22Rv1 (cell line): ENCODE measurements at regions not wholly inside any gene's neighbourhood (a gene's known extent, or its start where the extent isn't known, plus 50 kb on each side); places are given as distances from the start of the nearest gene placed in this dataset.
A peak's percentile ranks its signal among the peaks of the same experiment; 100 is the strongest.

Experiments used
- H3K27ac ChIP-seq: fragments of 450-650 bp; 2 replicates; pipeline ENCODE4 v1.5.1; 2017
- CTCF ChIP-seq: fragments of 450-650 bp; IDR thresholded peaks from 2 replicates; pipeline ENCODE4 v1.5.1; 2017; ENCODE audit warnings: mild to moderate bottlenecking
- ZFX ChIP-seq: fragments of 450-650 bp; IDR thresholded peaks from 2 replicates; pipeline ENCODE4 v1.6.1; 2017; ENCODE audit warnings: antibody characterized with exemption, borderline replicate concordance

GRCh38 chr20:6974838-6975237, 207.4 kb downstream of the BMP2 start:
- no peak overlapping the region for H3K27ac ChIP-seq
- no peak for TF ChIP-seq CTCF
- TF ChIP-seq ZFX = no peak

DNA sequence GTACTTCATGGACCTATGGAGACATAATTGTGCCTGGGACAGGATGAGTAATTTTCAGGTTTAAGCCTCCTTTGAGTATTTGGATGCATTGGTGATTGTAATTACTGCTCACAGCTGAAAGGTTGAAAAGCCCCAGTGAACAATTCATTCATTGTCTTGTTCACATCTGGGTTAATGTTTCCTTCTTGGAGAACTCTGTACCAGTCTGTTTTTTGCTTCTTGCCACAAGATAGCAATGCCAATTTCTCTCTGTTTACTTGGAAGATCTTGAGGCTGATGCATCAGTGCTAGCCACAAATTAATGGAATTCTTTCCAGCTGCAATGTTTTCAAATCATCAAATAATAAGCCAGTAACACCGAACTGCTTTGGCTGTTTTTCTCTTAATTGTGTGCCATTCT, 207.8 kb downstream of the BMP2 start:
- no peak overlapping the region for H3K27ac ChIP-seq
- TF ChIP-seq CTCF = no peak
- TF ChIP-seq ZFX = no peak

DNA sequence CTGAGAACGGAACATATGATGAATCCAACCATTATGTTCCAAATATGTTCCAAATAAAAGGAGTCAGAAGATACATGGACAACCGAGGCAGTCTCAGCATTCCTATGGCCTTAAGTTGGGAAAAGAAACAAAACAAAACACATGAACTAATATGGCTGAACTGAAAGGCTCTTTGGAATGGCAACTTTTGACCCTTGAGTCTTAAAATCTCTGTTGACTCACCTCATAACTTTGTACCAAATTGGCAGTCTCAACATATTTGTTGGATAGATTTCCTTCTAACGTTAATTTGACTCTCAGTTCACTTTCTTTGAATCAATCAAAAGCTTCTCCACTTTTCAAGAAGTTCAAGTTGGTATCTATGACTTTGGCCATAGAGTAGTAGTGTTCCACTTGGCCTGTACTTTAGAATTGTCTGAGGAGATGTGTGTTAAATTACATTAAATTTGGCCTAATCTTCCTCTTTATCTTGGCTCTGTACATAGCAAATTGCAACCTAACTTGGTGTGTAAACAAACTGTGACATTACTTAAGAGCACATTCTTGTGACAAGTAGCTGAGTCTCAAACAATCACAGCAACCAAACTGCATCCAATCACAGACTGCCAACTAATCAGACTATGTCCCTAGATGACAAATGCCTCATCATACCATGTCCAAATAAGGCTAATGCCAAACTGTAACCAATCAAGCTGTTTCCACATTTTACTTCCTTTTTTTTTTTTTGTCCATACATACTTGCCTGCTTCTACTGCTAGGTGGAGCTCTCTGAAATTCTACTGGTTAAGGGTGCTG, 208.8 kb downstream of the BMP2 start:
- TF ChIP-seq CTCF = 0 out of 2 replicates have a peak, but pooled peaks have one; percentile 7
- no peak for TF ChIP-seq ZFX
- H3K27ac ChIP-seq = peak overlapping the region; percentile 27; the same call in 1 of the 2 replicates

DNA sequence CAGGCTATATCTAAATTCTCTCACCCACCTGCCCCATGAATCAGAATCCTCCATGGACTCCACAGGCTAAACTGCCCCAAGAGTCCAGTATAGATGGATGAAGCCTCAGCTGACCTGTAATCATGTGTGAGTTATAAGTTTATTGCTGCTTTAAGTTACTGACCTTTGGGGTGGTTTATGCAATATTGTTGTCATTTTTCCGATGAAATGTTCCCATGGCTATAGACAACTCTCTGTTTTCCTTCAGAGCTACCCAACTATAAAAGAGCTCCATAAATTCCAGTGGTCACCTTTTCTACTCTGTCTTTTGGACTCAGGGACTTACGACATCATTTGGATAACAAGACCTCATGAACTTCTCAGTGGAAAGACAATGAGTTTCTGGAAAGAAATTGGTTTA, 212.1 kb downstream of the BMP2 start:
- TF ChIP-seq CTCF = no peak
- TF ChIP-seq ZFX = no peak
- no peak overlapping the region for H3K27ac ChIP-seq

- no peak overlapping the region for H3K27ac ChIP-seq
- TF ChIP-seq ZFX (no peak), CTCF (no peak)
Measured at GRCh38 chr20:6993011-6993410, 225.5 kb downstream of the BMP2 start.

DNA sequence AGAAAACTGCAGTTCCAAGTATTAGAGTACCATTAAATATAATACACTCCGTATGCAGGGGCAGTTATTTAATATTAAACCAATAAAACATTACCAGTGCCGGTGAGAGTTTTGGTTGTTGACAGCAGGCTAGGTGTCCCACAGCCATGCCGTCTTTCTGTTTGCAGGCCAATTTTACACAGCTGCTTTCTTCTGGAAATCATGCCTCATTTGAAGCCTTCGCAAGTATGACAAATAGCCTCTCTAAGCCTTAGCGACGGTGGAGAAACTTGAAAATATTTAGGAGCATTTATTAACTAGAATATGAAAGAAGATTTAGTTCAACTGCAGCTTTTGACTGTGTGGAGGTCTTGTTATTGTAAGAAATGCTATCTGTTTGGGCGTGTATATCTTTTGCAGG, 226.0 kb downstream of the BMP2 start:
- TF ChIP-seq CTCF (no peak), ZFX (no peak)

GRCh38 chr20:6994452-6994851, 227.0 kb downstream of the BMP2 start:
- no peak overlapping the region for H3K27ac ChIP-seq
- TF ChIP-seq ZFX (no peak), CTCF (no peak)

More for the DNA sequence above, 226.0 kb downstream of the BMP2 start:
- H3K27ac ChIP-seq = no peak overlapping the region
